GM12878 (cell line): ENCODE measurements at regions not wholly inside any gene's neighbourhood (a gene's known extent, or its start where the extent isn't known, plus 50 kb on each side); places are given as distances from the start of the nearest gene placed in this dataset.

Source experiments
- ATAC-seq: fragments of 200-7000 bp; cut with Tn5 transposase; 3 replicates; pipeline ENCODE4 v1.9.1; 2020; ENCODE audit warnings: mild to moderate bottlenecking, moderate library complexity
- BruUV-seq: library from RNA; stranded (reverse); fragments of 400-500 nt; replicated peaks from 2 replicates; lab custom pipeline; 2021; lab: Mats Ljungman, UMichigan
- CTCF ChIA-PET: fragments of 300-600 bp; sonication (Branson Sonifier 250); formaldehyde crosslinking; extraction: SDS; loops from one replicate; lab custom pipeline; 2021; ENCODE audit warnings: inconsistent platforms; lab: Yijun Ruan, JAX
- POLR2A ChIA-PET: fragments of 350-600 bp; formaldehyde crosslinking; extraction: SDS; loops from one replicate; lab custom pipeline; 2021; ENCODE audit warnings: inconsistent platforms; lab: Charles Lee
- RAD21 ChIA-PET: fragments of 300-600 bp; sonication (Branson Sonifier 250); formaldehyde crosslinking; loops from one replicate; lab custom pipeline; 2023; ENCODE audit warnings: antibody characterized with exemption; ENCODE audit not compliant: unreplicated experiment; lab: Charles Lee
- SMC1A ChIA-PET: fragments of 300-600 bp; sonication (Branson Sonifier 250); formaldehyde crosslinking; loops from one replicate; lab custom pipeline; 2023; ENCODE audit not compliant: unreplicated experiment, uncharacterized antibody; lab: Charles Lee
- DNase-seq: peaks from one replicate; pipeline ENCODE4 v3.0.0-alpha.2; 2011; ENCODE audit warnings: low read depth, low spot score
- FAIRE-seq: peaks from 3 replicates; lab custom pipeline; 2011; peaks lifted over from hg19 to GRCh38; lab: Jason Lieb, UNC
- H2AFZ ChIP-seq: 2 replicates; pipeline ENCODE4 v1.6.0; 2011; ENCODE audit warnings: low read depth, low read length, control low read depth; ENCODE audit not compliant: control insufficient read depth
- H3K27ac ChIP-seq: 2 replicates; pipeline ENCODE4 v1.5.1; 2011; ENCODE audit warnings: control low read depth; ENCODE audit not compliant: control insufficient read depth, insufficient read depth
- H3K27me3 ChIP-seq, 2 experiments: replicated peaks in 1 of 2; 2 replicates each; pipeline versions ENCODE4 v1.6.0 to v1.6.1; 2011; ENCODE audit warnings: low read length in 1 of 2; ENCODE audit not compliant: control insufficient read depth in 2 of 2, insufficient read depth in 2 of 2
- H3K36me3 ChIP-seq, 2 experiments: 2 replicates each; pipeline ENCODE4 v1.5.1; 2011; ENCODE audit warnings: low read length in 1 of 2; ENCODE audit not compliant: control insufficient read depth in 2 of 2, insufficient read depth in 2 of 2
- H3K4me1 ChIP-seq: 2 replicates; pipeline ENCODE4 v1.6.1; 2011; ENCODE audit warnings: mild to moderate bottlenecking, low read length, moderate library complexity, mixed read lengths; ENCODE audit not compliant: control insufficient read depth, insufficient read depth
- H3K4me2 ChIP-seq: 2 replicates; pipeline ENCODE4 v1.6.0; 2011; ENCODE audit warnings: control low read depth; ENCODE audit not compliant: control insufficient read depth, insufficient read depth
- H3K4me3 ChIP-seq: fragments of 200-600 bp; sonication (generic); 2 replicates; pipeline ENCODE4 v1.5.1; 2016
- H3K79me2 ChIP-seq: 2 replicates; pipeline ENCODE4 v1.6.0; 2011; ENCODE audit warnings: low read length; ENCODE audit not compliant: control insufficient read depth, insufficient read depth
- H3K9ac ChIP-seq: 2 replicates; pipeline ENCODE4 v1.8.0; 2011; ENCODE audit warnings: low read length, control low read depth, mixed read lengths; ENCODE audit not compliant: control insufficient read depth, insufficient read depth
- H3K9me3 ChIP-seq: replicated peaks from 3 replicates; pipeline ENCODE4 v1.5.1; 2011; ENCODE audit warnings: mild to moderate bottlenecking, low read length; ENCODE audit not compliant: control insufficient read depth, insufficient read depth
- H4K20me1 ChIP-seq: 2 replicates; pipeline ENCODE4 v1.6.0; 2011; ENCODE audit not compliant: control insufficient read depth, insufficient read depth
- BHLHE40 ChIP-seq, 2 experiments: fragments of 450-650 bp in 1 of 2; IDR thresholded peaks; 2 replicates each; pipeline ENCODE4 v1.6.1; 2011 to 2017; ENCODE audit warnings: low read depth in 2 of 2, borderline replicate concordance in 1 of 2, improper control_type of control experiment in 1 of 2, low read length in 1 of 2, mild to moderate bottlenecking in 1 of 2
- CBX5 ChIP-seq: sonication (generic); IDR thresholded peaks from 2 replicates; pipeline ENCODE4 v1.6.1; 2016; ENCODE audit warnings: low read depth, moderate library complexity, mild to moderate bottlenecking, inconsistent platforms
- CHD1 ChIP-seq: IDR thresholded peaks from 2 replicates; pipeline ENCODE4 v1.6.1; 2012; ENCODE audit warnings: low read depth, low read length, improper control_type of control experiment
- FOXK2 ChIP-seq: fragments of 450-650 bp; IDR thresholded peaks from 2 replicates; pipeline ENCODE4 v1.6.1; 2017; ENCODE audit warnings: mild to moderate bottlenecking, moderate library complexity
- IKZF2 ChIP-seq, 2 experiments: fragments of 450-650 bp; IDR thresholded peaks; 2 replicates each; pipeline ENCODE4 v1.6.1; 2017; ENCODE audit warnings: mild to moderate bottlenecking in 2 of 2, moderate library complexity in 2 of 2
- MYB ChIP-seq: fragments of 150-350 bp; IDR thresholded peaks from 2 replicates; pipeline ENCODE4 v1.6.1; 2014; ENCODE audit warnings: mild to moderate bottlenecking, low read depth, low read length, borderline replicate concordance
- NFYA ChIP-seq: IDR thresholded peaks from 2 replicates; pipeline ENCODE4 v1.6.1; 2011; ENCODE audit warnings: low read depth, mild to moderate bottlenecking, low read length, improper control_type of control experiment, borderline replicate concordance
- NRF1 ChIP-seq: conservative IDR thresholded peaks from 2 replicates; pipeline ENCODE4 v1.6.1; 2011; ENCODE audit warnings: mild to moderate bottlenecking, low read depth, low read length, improper control_type of control experiment
- SMC3 ChIP-seq: IDR thresholded peaks from 2 replicates; pipeline ENCODE4 v1.6.1; 2011; ENCODE audit warnings: low read length, improper control_type of control experiment, borderline replicate concordance
- WRNIP1 ChIP-seq: IDR thresholded peaks from 2 replicates; pipeline ENCODE4 v1.6.1; 2011; ENCODE audit warnings: low read depth, low read length, improper control_type of control experiment, borderline replicate concordance
- ZNF384 ChIP-seq: IDR thresholded peaks from 2 replicates; pipeline ENCODE4 v1.6.1; 2012; ENCODE audit warnings: low read depth, mild to moderate bottlenecking, low read length, improper control_type of control experiment, borderline replicate concordance
- WGBS: methylation state at CpG from one replicate; pipeline ENCODE4 v1.1.6; 2016; ENCODE audit warnings: low lambda C conversion rate; ENCODE audit not compliant: insufficient replicate concordance, insufficient coverage; ENCODE audit errors: missing lambda C conversion rate; 5-methylcytosine and 5-hydroxymethylcytosine counted together
- in situ Hi-C: fragments of 300-500 bp; cut with MboI; formaldehyde crosslinking; loops from 9 replicates; pipeline ENCODE4 v1.14.3; 2018; ENCODE audit warnings: mixed read lengths
- intact Hi-C: fragments of 100-400 bp; cut with micrococcal nuclease; formaldehyde crosslinking; loops from one replicate; pipeline ENCODE4 v1.14.2; 2022; ENCODE audit not compliant: unreplicated experiment
- TF ChIP-seq, protein P1 (sequence below): fragments of 450-650 bp; formaldehyde crosslinking; IDR thresholded peaks from 2 replicates; pipeline ENCODE4 v1.4.0; 2022; ENCODE audit warnings: mild to moderate bottlenecking, moderate library complexity
- TF ChIP-seq, protein P2 (sequence below): fragments of 450-650 bp; IDR thresholded peaks from 2 replicates; pipeline ENCODE4 v1.6.1; 2017; ENCODE audit warnings: mild to moderate bottlenecking, moderate library complexity
- TF ChIP-seq, protein P3 (sequence below): IDR thresholded peaks from 2 replicates; pipeline ENCODE4 v1.6.1; 2012; ENCODE audit warnings: low read depth, low read length, improper control_type of control experiment

DNA sequence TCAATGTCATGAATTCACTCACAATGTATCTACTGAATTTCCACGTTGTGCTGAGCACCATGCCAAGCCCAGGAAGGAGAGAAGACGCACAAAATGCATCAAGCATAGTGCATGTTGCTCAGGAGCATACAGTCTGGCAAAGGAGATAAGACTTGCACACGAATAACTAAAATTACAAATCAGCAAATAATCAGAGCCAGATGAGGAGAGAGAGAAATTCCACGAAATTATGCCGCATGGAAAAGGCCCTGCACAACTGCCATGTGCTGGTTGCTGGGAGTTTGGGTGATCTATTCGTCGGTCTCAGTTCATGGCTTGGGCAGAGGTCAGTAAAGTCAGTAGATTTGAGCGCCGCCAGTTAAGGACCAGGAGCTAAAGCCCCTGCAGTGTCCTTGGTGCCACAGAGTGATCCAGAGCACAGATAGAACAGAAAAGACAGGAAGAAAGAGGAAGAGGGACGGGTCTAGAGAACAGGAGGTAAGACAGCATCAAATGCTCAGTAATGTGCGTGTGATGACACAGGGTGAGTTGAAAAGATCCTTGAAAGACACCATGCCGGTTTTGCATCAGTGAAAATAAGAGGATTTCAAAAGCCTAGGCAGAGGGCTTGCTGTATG, 55.1 kb upstream of the ZNF281 start:
- Histone ChIP-seq H3K4me2 (no peak overlapping the region), H3K27ac (no peak overlapping the region), H4K20me1 (no peaks in the 10 kb centered on the region), H2AFZ (no peak overlapping the region), H3K4me3 (no peak overlapping the region), H3K27me3 (no peaks in the 10 kb centered on the region), H3K79me2 (no peaks in the 10 kb centered on the region), H3K4me1 (no peaks in the 10 kb centered on the region), H3K36me3 (no peaks in the 10 kb centered on the region), H3K9ac (no peak overlapping the region), H3K9me3 (no peaks in the 10 kb centered on the region)
- no peak for ATAC-seq
- DNase-seq = no peak
- ChIA-PET SMC1A (interaction anchor here (1.1 to 2.0 kb wide), 9 partner anchors 8 to 92 kb away, joined by 3 to 6 read pairs (median 4); no protein-coding TSS in a partner anchor), RAD21 (interaction anchor here (1.5 kb wide), 1 partner anchor 68 kb away, joined by 4 read pairs; no protein-coding TSS in a partner anchor), CTCF (interaction anchor here (0.8 to 2.3 kb wide), 3 partner anchors 10 to 16 kb away, joined by 3 to 7 read pairs (median 3); no protein-coding TSS in a partner anchor), POLR2A (no interaction called here)
- in situ Hi-C loops (no loop called here), intact Hi-C loops (no loop called here)
- no peak for FAIRE-seq
- WGBS = 61% methylated on average over 12 of the region's 12 CpGs
- BruUV-seq = no TSS peak
- no peak for TF ChIP-seq BHLHE40 (IDR thresholded peaks at IDR 0.05; ENCODE audit: borderline replicate concordance in 1 of 2, low read depth in 2 of 2, low read length in 1 of 2)
- TF ChIP-seq, protein P1, sequence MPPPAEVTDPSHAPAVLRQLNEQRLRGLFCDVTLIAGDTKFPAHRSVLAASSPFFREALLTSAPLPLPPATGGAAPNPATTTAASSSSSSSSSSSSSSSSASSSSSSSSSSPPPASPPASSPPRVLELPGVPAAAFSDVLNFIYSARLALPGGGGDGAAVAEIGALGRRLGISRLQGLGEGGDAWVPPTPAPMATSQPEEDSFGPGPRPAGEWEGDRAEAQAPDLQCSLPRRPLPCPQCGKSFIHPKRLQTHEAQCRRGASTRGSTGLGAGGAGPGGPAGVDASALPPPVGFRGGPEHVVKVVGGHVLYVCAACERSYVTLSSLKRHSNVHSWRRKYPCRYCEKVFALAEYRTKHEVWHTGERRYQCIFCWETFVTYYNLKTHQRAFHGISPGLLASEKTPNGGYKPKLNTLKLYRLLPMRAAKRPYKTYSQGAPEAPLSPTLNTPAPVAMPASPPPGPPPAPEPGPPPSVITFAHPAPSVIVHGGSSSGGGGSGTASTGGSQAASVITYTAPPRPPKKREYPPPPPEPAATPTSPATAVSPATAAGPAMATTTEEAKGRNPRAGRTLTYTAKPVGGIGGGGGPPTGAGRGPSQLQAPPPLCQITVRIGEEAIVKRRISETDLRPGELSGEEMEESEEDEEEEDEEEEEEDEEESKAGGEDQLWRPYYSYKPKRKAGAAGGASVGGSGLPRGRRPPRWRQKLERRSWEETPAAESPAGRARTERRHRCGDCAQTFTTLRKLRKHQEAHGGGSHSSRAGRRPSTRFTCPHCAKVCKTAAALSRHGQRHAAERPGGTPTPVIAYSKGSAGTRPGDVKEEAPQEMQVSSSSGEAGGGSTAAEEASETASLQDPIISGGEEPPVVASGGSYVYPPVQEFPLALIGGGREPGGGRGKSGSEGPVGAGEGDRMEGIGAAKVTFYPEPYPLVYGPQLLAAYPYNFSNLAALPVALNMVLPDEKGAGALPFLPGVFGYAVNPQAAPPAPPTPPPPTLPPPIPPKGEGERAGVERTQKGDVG = no peak
- TF ChIP-seq CHD1 = no peak
- no peak for TF ChIP-seq CBX5
- TF ChIP-seq ZNF384 = no peak
- TF ChIP-seq NRF1 = no peak
- TF ChIP-seq, protein P2, sequence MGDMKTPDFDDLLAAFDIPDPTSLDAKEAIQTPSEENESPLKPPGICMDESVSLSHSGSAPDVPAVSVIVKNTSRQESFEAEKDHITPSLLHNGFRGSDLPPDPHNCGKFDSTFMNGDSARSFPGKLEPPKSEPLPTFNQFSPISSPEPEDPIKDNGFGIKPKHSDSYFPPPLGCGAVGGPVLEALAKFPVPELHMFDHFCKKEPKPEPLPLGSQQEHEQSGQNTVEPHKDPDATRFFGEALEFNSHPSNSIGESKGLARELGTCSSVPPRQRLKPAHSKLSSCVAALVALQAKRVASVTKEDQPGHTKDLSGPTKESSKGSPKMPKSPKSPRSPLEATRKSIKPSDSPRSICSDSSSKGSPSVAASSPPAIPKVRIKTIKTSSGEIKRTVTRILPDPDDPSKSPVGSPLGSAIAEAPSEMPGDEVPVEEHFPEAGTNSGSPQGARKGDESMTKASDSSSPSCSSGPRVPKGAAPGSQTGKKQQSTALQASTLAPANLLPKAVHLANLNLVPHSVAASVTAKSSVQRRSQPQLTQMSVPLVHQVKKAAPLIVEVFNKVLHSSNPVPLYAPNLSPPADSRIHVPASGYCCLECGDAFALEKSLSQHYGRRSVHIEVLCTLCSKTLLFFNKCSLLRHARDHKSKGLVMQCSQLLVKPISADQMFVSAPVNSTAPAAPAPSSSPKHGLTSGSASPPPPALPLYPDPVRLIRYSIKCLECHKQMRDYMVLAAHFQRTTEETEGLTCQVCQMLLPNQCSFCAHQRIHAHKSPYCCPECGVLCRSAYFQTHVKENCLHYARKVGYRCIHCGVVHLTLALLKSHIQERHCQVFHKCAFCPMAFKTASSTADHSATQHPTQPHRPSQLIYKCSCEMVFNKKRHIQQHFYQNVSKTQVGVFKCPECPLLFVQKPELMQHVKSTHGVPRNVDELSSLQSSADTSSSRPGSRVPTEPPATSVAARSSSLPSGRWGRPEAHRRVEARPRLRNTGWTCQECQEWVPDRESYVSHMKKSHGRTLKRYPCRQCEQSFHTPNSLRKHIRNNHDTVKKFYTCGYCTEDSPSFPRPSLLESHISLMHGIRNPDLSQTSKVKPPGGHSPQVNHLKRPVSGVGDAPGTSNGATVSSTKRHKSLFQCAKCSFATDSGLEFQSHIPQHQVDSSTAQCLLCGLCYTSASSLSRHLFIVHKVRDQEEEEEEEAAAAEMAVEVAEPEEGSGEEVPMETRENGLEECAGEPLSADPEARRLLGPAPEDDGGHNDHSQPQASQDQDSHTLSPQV = no peak
- no peak for TF ChIP-seq NFYA
- TF ChIP-seq WRNIP1 = no peak
- TF ChIP-seq SMC3 = no peak
- TF ChIP-seq, protein P3, sequence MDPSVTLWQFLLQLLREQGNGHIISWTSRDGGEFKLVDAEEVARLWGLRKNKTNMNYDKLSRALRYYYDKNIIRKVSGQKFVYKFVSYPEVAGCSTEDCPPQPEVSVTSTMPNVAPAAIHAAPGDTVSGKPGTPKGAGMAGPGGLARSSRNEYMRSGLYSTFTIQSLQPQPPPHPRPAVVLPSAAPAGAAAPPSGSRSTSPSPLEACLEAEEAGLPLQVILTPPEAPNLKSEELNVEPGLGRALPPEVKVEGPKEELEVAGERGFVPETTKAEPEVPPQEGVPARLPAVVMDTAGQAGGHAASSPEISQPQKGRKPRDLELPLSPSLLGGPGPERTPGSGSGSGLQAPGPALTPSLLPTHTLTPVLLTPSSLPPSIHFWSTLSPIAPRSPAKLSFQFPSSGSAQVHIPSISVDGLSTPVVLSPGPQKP = no peak
- TF ChIP-seq IKZF2 (IDR thresholded peaks at IDR 0.05) = no peak
- TF ChIP-seq FOXK2 = no peak
- TF ChIP-seq MYB = no peak
